ENCODE measurements at regions not wholly inside any gene's neighbourhood (a gene's known extent, or its start where the extent isn't known, plus 50 kb on each side); places are given as distances from the start of the nearest gene placed in this dataset.

DNA sequence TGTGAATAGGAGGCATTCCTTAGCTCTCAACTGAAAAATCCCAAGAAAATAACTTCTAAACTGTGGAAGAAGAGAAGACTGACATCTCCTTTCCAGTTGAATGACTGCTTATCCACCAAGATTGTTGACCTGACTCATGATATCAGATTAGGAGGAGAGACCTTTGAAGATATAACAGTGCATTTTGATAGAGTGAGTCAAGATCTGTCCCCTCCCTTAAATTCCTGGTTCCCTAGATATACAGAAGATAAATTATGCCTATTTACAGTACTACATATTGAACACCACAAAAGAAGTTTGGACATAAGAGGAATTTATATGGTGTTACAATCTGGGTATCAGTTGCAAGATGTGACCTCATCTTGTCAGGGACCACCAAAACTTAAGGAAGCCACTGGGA is 285.3 kb upstream of the ZSWIM2 start:
- no peak for DNase-seq

DNA sequence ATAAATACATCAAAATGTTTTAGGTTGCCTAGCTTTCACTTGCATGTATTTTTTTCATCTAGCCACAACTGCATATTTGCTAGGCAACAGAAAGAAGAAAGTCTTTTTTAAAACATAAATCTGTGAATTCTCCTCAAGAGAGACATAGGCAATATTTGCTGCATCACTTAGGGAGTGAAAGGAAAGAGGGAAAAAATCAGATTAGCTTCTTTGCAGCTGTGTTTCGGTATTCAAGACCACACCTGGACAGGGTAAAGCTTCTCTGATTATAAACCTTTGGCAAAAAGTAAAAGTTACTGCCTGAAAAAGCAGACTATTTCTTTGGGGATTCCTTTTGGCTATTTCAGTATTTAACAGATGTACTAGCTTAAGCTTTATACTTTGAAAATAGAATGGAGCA is 280.9 kb upstream of the ZSWIM2 start:
- DNase-seq = peak; percentile 56

DNA sequence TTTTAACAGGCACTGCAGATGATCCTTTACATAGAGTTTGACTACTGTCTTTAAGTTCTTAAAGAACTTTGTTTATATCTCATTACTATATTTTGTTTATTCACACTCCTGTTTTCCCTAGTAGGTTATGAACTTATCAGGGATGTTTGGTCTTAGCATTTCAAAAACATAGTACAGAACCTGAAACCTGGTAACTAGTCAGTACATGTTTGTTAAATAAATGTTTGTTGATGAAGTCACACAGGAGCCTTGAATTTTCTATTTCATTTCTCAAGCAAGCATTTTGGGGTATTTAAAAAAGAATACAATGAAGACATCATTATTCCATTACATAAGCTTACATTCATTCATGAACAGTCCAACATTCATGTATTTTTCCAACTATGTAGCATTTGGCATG is 280.3 kb upstream of the ZSWIM2 start:
- DNase-seq = peak; percentile 30

DNA sequence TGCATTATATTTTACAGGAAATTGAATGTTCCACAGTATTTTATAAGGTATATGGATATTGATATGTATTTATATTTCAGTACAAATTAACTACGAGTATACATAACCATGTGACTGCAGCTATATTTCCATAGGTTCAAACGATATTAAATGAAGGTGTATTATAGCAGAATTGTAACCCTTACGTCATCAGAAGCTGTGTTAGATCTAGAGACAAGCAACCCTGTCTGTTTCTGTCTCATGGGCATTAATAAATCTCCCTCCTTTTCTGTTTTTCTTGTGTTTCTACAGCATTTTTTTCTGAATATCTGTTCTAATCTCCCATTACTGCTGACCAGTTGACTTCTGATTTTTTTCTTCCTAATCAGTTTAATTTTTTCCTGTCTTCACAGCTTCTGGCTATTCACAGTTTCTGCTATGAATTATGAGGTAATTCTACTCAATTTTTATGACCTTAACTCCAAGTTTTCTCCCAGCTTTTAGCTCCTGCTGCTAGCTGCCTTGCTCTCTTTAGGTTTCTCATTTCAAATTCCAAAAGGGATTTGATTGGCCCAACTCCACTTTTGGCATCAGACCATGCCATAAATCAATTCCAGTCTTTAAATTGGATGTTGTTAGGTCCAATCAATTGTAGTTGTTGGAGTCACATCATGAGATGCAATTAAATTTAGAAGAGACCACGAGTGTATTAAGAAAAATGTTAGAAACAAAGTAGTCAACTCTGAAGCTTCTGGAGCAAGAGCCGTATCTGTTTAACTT is 277.5 kb upstream of the ZSWIM2 start:
- peak; percentile 45 for DNase-seq

DNA sequence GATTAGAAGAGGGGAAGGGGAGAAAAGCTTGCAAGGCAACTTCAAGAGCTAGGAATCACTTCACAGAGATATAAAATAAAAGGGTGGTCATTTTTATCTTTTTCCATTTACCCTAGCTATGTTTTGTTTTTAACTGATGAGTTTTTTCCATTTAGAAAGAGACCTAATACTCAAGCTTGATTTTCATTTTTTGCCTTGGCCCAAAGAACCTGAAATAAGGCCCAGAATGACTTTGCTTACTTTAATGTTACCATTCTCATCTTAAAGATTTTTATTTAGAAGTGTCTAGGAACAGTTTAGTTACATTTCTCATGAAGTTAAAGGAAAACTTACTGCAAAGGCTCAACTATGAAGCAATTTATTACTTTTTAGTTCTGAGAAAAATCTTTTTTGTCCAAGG is 276.3 kb upstream of the ZSWIM2 start:
- no peak for DNase-seq

DNA sequence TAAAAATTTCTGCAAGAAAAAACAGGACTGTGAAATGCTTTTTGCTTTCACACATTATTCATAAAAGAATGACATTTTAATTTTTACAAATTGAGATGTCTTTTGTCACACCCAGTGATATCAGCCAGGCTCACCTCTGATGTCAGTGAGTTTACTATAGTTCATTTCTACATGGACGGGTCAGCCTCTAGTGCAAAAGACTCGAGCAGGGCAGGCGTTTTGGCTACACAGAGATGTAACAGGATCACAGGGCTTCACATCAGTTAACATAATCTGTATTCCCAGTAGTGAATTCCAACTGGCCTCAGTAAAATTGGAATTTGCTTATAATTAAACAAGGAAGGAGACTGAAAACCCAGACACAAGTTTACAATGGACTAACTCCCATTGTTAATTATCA is 275.6 kb upstream of the ZSWIM2 start:
- no peak for DNase-seq

- DNase-seq = no peak
Observed at GRCh38 chr2:187118331-187119099, 269.5 kb upstream of the ZSWIM2 start.

GRCh38 chr2:187117483-187117882 is 268.5 kb upstream of the ZSWIM2 start:
- no peak for DNase-seq

DNA sequence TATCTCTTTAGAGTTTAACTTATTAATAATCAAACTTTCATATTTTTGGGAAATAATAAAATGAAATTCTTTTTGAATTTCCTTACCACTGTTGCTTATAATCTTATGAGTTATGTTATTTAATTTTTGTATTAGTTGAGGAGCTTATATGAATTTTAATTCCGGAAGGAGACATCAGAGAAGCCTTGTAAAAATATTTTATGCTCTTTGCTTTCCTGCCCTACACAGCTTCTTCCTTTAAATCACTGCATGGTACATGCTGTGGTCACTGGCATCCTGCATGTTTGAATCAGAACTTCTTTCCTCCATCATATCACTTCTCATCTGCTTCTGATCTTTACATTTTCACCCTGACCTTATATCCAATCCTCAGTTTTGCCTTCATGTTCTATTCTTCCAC is 266.7 kb upstream of the ZSWIM2 start:
- no peak for DNase-seq

DNA sequence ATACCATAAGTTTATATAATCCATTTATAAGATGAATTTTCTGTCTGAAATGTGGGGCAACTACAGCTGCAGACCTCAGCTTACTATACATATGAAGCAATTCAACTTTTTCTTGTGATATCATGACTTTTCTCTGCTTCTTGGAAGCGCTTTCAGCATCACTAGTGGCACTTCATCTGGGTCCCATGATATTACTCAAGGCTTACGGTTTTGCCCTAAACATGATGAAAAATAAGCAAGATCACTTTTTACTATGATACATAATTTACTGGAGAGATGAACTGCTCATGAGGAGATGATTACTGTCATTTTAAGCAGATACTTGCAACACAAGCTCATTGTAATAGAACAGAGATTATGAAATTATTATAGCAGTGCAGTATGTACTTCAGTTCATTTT is 258.0 kb upstream of the ZSWIM2 start:
- no peak for DNase-seq

- no peak for DNase-seq
Observed at GRCh38 chr2:187105218-187105617, 256.2 kb upstream of the ZSWIM2 start.

- DNase-seq = peak; percentile 75
Observed at GRCh38 chr2:187102381-187102780, 253.4 kb upstream of the ZSWIM2 start.

- no peak for DNase-seq
Observed at GRCh38 chr2:187098154-187098553, 249.2 kb upstream of the ZSWIM2 start.

- no peak for DNase-seq
Observed at GRCh38 chr2:187093771-187094412, 244.9 kb upstream of the ZSWIM2 start.

DNA sequence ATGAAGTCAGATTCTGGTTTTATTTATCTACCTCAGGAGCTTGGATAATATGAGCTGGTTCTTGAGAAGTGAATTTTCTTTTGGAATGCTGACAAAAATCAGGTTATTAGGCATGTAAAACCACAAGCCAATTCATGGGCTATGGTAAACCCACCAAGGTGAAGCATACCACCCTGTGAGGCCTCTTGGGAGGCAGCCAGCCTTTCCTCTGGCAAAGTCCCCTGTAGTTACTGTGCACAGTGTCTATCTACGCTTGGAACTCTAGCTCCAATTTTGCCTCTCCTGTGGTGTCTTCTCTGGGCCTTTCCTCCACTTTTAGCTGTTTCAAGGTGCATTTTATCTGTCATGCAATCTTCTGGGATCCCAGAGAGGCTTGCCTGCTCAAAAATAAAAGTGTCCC is 242.7 kb upstream of the ZSWIM2 start:
- no peak for DNase-seq

DNA sequence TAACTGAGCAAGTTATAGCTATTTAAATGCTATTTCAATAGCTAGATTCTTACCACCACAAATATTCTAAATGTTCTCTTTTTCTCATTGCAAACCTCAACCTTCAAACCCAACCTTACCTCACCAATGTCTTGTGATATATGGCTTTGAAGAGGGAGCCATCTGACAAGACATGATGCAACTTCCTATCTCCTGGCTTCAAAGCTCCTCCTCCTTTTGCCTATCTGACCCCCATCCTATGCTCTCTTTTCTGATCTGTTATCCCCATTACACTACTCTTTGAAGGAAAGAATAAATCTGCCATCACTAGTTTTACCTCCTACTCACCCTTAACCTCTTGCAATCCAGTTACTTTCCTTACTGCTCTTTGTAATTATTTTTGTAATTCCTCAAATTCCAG is 235.6 kb upstream of the ZSWIM2 start:
- DNase-seq = no peak

DNA sequence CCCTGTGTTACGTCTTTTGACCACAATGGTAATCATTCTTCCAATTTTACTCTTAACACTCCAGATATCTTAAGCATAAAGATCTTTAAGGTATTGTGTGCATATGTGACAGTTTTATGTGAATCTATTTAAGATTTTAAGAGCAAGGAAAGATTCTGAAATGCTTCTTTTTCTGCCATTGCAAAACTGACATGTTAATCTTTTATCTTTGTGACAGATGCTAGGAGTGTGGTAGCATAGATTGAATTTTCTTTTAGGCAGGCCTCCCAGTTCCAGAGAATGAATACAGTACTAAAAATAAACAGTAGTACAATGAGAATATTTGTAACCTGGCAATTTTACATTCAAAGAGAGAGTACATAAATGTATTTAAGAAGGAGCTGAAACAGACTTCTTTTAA is 232.5 kb upstream of the ZSWIM2 start:
- DNase-seq = no peak

DNA sequence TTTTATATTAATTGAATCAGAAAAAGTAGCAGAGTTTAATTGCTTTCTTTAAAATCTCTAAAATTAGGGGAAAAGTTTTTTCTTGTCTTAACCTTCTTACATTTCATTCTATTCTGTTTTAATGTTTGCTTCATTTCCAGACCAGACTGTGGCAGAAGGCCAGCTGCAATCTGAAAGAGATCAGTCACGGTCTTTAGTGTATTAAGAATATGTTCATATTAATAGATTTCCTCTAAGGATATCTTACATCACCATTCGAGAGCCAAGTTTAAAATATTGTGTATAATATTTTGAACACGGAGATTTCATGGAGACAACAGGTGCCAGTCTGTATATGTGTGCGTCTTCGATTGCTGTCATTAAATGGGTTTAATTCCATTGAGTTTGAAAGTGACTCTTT is 230.9 kb upstream of the ZSWIM2 start:
- peak; percentile 35 for DNase-seq

DNA sequence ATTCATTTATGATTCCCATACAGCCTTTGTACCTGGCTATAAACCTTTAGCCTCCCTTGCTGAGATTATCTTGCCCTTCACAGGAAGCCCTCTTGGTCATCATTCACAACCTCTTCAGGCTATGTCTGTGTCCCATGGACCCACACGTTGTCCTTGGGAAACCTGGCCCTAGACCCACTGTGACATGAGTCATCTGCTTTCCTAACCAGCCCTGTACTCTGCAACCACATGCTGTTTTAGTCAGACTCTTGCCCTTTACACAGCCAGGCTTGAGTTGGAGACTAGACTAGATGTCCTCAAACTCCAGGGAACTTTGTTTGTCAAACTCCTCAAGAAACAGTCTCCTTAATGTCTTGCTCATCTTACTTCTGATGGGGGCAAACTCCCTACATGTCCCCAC is 229.3 kb upstream of the ZSWIM2 start:
- no peak for DNase-seq

- no peak for DNase-seq
Observed at GRCh38 chr2:187075671-187076070, 226.7 kb upstream of the ZSWIM2 start.

DNA sequence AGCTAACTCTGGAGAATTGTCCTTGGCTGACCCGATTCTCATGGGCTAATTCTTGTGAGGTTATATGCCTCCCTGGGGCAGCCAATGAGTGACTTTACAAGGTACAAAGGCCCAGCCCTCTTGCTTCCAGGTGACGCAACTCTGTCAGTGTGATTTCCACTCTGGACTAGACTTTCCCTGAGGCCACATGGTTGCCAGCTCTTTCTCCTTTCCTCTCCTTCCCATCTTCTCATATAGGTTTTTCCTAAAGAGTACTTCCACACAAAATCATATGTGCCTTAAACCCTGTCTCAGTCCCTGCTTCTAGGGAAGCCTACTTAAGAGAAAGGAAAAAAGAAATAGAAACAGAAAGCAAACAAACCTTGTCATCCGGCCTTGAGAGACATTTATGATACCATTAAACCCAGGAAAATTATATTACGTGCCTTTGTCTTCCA is 226.2 kb upstream of the ZSWIM2 start:
- DNase-seq = peak; percentile 22

DNA sequence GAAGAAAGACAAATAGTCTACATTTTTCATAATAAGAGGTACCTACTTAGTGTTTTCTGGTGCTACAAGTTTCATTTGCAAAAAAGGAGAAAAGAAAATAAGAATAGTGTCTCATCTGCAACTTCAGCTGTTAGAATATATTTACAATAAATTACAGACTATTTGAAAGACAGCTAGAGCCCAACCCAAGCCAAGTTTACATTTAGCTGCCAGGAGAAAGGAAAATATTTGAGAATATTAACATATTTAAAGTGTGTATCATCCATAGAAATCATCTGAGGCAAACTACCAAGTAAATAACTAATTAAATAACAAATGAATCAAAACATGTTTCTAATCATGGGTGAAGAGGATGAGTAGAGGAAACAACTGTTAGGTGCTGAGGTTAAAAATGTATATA is 209.2 kb upstream of the ZSWIM2 start:
- no peak for DNase-seq

- DNase-seq = no peak
Observed at GRCh38 chr2:187057466-187057865, 208.5 kb upstream of the ZSWIM2 start.

Data from hindlimb muscle (tissue), 1 donor.